Fibroblast of lung (primary cell): ENCODE measurements at regions not wholly inside any gene's neighbourhood (a gene's known extent, or its start where the extent isn't known, plus 50 kb on each side); places are given as distances from the start of the nearest gene placed in this dataset.

ENCODE experiments used
- DNase-seq, 2 donors: peaks; one replicate each; pipeline versions ENCODE4 v3.0.0 to v3.0.0-alpha.2; 2010; ENCODE audit warnings: low read depth in 2 of 2
- H2AFZ ChIP-seq: 2 replicates; pipeline ENCODE4 v1.5.1; 2012; ENCODE audit warnings: low read length, control low read depth, inconsistent platforms
- H3K27ac ChIP-seq: 2 replicates; pipeline ENCODE4 v1.5.1; 2011; ENCODE audit warnings: low read length, control low read depth; ENCODE audit not compliant: insufficient read depth
- H3K27me3 ChIP-seq: 2 replicates; pipeline ENCODE4 v1.5.1; 2011; ENCODE audit warnings: mild to moderate bottlenecking, low read length; ENCODE audit not compliant: control insufficient read depth, insufficient read depth
- H3K36me3 ChIP-seq: 2 replicates; pipeline ENCODE4 v1.5.1; 2011; ENCODE audit warnings: low read length; ENCODE audit not compliant: control insufficient read depth, insufficient read depth
- H3K4me1 ChIP-seq: 2 replicates; pipeline ENCODE4 v1.5.1; 2011; ENCODE audit warnings: low read length; ENCODE audit not compliant: control insufficient read depth, insufficient read depth; ENCODE audit errors: extremely low read depth
- H3K4me2 ChIP-seq: 2 replicates; pipeline ENCODE4 v1.5.1; 2011; ENCODE audit warnings: low read length, control low read depth; ENCODE audit not compliant: insufficient read depth; ENCODE audit errors: extremely low read depth
- H3K4me3 ChIP-seq, 4 experiments: fragments of 200-600 bp in 1 of 4; sonication (generic) in 1 of 4; replicated peaks in 1 of 4; 2 replicates each; pipeline ENCODE4 v1.5.1; 2011 to 2016; ENCODE audit warnings: low read length in 4 of 4, low read depth in 3 of 4, mild to moderate bottlenecking in 3 of 4, control low read depth in 2 of 4, inconsistent platforms in 1 of 4, mixed read lengths in 1 of 4; ENCODE audit not compliant: insufficient read depth in 1 of 4; ENCODE audit errors: control extremely low read depth in 1 of 4
- H3K79me2 ChIP-seq: 2 replicates; pipeline ENCODE4 v1.5.1; 2012; ENCODE audit warnings: mild to moderate bottlenecking, low read length, inconsistent platforms; ENCODE audit not compliant: control insufficient read depth, insufficient read depth
- H3K9ac ChIP-seq: 2 replicates; pipeline ENCODE4 v1.5.1; 2011; ENCODE audit warnings: mild to moderate bottlenecking, low read length, control low read depth; ENCODE audit not compliant: insufficient read depth
- H3K9me3 ChIP-seq: 2 replicates; pipeline ENCODE4 v1.5.1; 2012; ENCODE audit warnings: low read depth, low read length; ENCODE audit not compliant: control insufficient read depth, insufficient read depth
- H4K20me1 ChIP-seq: 2 replicates; pipeline ENCODE4 v1.5.1; 2011; ENCODE audit warnings: low read length; ENCODE audit not compliant: control insufficient read depth, insufficient read depth; ENCODE audit errors: extremely low read depth
- EZH2 ChIP-seq: IDR thresholded peaks from 2 replicates; pipeline ENCODE4 v1.5.1; 2012; ENCODE audit warnings: low read length, control low read depth, mild to moderate bottlenecking; ENCODE audit errors: missing control alignments
- TF ChIP-seq, protein P1 (sequence below), 2 donors: IDR thresholded peaks in 1 of 2; conservative IDR thresholded peaks in 1 of 2; 1 replicate in 1 of 2; 2 replicates in 1 of 2; pipeline ENCODE4 v1.5.1; 2011 to 2012; ENCODE audit warnings: low read length in 2 of 2, control low read depth in 1 of 2, inconsistent platforms in 1 of 2, low read depth in 1 of 2, mild to moderate bottlenecking in 1 of 2

DNA sequence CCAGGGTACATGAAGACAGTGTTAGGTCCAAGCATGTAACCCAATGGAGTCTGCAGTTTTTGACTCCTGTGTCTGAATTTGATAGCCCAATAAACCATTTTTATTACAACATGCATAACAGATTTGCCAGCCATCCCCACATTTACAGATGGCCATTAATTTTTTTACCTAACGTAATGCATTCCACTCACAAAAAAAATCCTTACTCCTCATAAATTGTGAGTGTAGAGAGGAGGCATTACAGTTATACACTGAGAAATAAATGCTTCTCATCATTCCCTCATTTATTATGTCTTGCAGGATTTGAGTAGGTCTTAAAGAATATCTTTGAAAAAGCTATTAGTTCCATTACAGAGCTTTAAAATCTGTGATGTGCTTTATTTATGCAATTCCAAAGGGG is 193.8 kb downstream of the CMPK2 start:
- no peaks in the 10 kb centered on the region for H3K36me3 ChIP-seq
- H3K79me2 ChIP-seq, result no peaks in the 10 kb centered on the region
- no peaks in the 10 kb centered on the region for H4K20me1 ChIP-seq
- H3K27me3 ChIP-seq, result no peaks in the 10 kb centered on the region
- no peak overlapping the region for H2AFZ ChIP-seq
- no peak overlapping the region for H3K9ac ChIP-seq
- H3K27ac ChIP-seq, result no peak overlapping the region
- H3K9me3 ChIP-seq, result no peaks in the 10 kb centered on the region
- no peaks in the 10 kb centered on the region for H3K4me1 ChIP-seq
- no peak overlapping the region for H3K4me2 ChIP-seq
- no peak for DNase-seq
- TF ChIP-seq, protein P1, sequence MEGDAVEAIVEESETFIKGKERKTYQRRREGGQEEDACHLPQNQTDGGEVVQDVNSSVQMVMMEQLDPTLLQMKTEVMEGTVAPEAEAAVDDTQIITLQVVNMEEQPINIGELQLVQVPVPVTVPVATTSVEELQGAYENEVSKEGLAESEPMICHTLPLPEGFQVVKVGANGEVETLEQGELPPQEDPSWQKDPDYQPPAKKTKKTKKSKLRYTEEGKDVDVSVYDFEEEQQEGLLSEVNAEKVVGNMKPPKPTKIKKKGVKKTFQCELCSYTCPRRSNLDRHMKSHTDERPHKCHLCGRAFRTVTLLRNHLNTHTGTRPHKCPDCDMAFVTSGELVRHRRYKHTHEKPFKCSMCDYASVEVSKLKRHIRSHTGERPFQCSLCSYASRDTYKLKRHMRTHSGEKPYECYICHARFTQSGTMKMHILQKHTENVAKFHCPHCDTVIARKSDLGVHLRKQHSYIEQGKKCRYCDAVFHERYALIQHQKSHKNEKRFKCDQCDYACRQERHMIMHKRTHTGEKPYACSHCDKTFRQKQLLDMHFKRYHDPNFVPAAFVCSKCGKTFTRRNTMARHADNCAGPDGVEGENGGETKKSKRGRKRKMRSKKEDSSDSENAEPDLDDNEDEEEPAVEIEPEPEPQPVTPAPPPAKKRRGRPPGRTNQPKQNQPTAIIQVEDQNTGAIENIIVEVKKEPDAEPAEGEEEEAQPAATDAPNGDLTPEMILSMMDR (conservative IDR thresholded peaks at IDR 0.05 in 1 of 2, IDR thresholded peaks at IDR 0.05 in 1 of 2; ENCODE audit: low read depth in 1 of 2, low read length in 2 of 2), result no peak
- TF ChIP-seq EZH2, result no peak
- H3K4me3 ChIP-seq, result no peak overlapping the region

DNA sequence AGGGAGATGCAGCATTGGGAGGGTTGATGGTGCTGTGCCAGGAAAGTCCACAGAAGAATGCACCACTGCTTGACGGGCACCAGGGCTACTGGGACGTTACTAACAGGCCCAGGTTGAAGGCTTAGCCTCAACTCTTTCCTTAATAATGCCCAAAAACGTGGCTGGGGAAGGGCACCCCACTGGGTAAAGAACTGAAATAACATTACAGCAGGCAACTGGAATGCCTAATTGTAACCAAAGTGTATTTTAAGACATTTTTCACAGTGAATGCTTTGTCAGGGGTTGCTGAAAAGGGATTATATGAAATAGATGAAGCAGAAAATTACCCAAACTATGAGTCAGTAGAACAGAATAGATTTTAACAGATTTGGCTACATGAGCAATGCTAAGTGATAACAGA is 191.3 kb downstream of the CMPK2 start:
- Histone ChIP-seq H4K20me1 (no peaks in the 10 kb centered on the region), H2AFZ (no peak overlapping the region), H3K27me3 (no peaks in the 10 kb centered on the region), H3K4me3 (no peak overlapping the region), H3K9me3 (no peaks in the 10 kb centered on the region), H3K27ac (no peak overlapping the region), H3K9ac (no peak overlapping the region), H3K4me2 (no peak overlapping the region), H3K79me2 (no peaks in the 10 kb centered on the region), H3K36me3 (no peaks in the 10 kb centered on the region), H3K4me1 (no peaks in the 10 kb centered on the region)
- DNase-seq, result peak in 1 of 2 donors; percentile 78
- TF ChIP-seq, protein P1 (conservative IDR thresholded peaks at IDR 0.05 in 1 of 2, IDR thresholded peaks at IDR 0.05 in 1 of 2; ENCODE audit: low read depth in 1 of 2, low read length in 2 of 2), result no peak
- no peak for TF ChIP-seq EZH2

DNA sequence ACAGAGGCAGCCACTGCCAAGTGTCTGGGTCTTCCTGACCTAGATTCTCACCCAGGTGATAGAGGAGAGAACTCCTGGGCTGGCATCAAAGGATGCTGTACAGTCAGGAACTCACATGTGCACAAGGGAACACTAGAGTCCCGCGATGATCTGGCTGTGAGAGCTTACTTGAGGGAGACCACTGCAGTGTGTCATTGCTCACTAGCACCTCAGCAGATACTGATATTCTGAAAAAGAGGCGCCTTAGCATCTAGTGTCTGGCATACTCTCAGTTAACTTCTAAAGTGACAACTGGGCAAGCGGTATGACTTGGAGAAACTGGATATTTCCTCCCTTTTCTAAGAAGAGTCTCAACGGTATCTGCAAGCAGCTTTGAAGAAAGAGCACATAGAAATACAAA is 189.9 kb downstream of the CMPK2 start:
- Histone ChIP-seq H3K9me3 (no peaks in the 10 kb centered on the region), H3K27ac (no peak overlapping the region), H3K9ac (no peak overlapping the region), H2AFZ (no peak overlapping the region), H3K36me3 (no peaks in the 10 kb centered on the region), H3K4me1 (no peaks in the 10 kb centered on the region), H4K20me1 (no peaks in the 10 kb centered on the region), H3K4me3 (no peak overlapping the region), H3K27me3 (no peaks in the 10 kb centered on the region), H3K79me2 (no peaks in the 10 kb centered on the region), H3K4me2 (no peak overlapping the region)
- no peak for DNase-seq
- TF ChIP-seq, protein P1 (conservative IDR thresholded peaks at IDR 0.05 in 1 of 2, IDR thresholded peaks at IDR 0.05 in 1 of 2; ENCODE audit: low read depth in 1 of 2, low read length in 2 of 2), result no peak
- TF ChIP-seq EZH2, result no peak
